Fibroblast of villous mesenchyme (primary cell): ENCODE measurements at regions not wholly inside any gene's neighbourhood (a gene's known extent, or its start where the extent isn't known, plus 50 kb on each side); places are given as distances from the start of the nearest gene placed in this dataset.

Experiments used
- DNase-seq: peaks from one replicate; pipeline ENCODE4 v3.0.0-alpha.2; 2010; ENCODE audit warnings: low read depth
- H3K4me3 ChIP-seq: 2 replicates; pipeline ENCODE4 v1.5.1; 2011; ENCODE audit warnings: low read depth, mild to moderate bottlenecking, low read length
- CTCF ChIP-seq: IDR thresholded peaks from 2 replicates; pipeline ENCODE4 v1.5.1; 2012; ENCODE audit warnings: low read depth, mild to moderate bottlenecking, low read length; ENCODE audit not compliant: insufficient read depth

- DNase-seq = no peak
- no peak for TF ChIP-seq CTCF
- no peak overlapping the region for H3K4me3 ChIP-seq
Measured at GRCh38 chr22:48433647-48434046, 1394.0 kb downstream of the BRD1 start.

GRCh38 chr22:48432781-48433518, 1394.7 kb downstream of the BRD1 start:
- no peak for TF ChIP-seq CTCF
- no peak for DNase-seq
- H3K4me3 ChIP-seq = no peak overlapping the region

- DNase-seq = no peak
- H3K4me3 ChIP-seq = no peak overlapping the region
- TF ChIP-seq CTCF = no peak
Measured at GRCh38 chr22:48431536-48432315, 1395.9 kb downstream of the BRD1 start.

- no peak for DNase-seq
- H3K4me3 ChIP-seq = no peak overlapping the region
- no peak for TF ChIP-seq CTCF
Measured at GRCh38 chr22:48431014-48431413, 1396.7 kb downstream of the BRD1 start.

GRCh38 chr22:48429446-48430020, 1398.1 kb downstream of the BRD1 start:
- no peak for TF ChIP-seq CTCF
- no peak overlapping the region for H3K4me3 ChIP-seq
- DNase-seq = no peak

GRCh38 chr22:48428631-48429371, 1398.9 kb downstream of the BRD1 start:
- TF ChIP-seq CTCF = no peak
- DNase-seq = peak; percentile 2
- H3K4me3 ChIP-seq = no peak overlapping the region
